Liver (tissue), 8 donors: ENCODE measurements at regions not wholly inside any gene's neighbourhood (a gene's known extent, or its start where the extent isn't known, plus 50 kb on each side); places are given as distances from the start of the nearest gene placed in this dataset.

Experiments used
- DNase-seq: peaks from one replicate; pipeline ENCODE4 v3.0.0-alpha.2; 2017; ENCODE audit warnings: low spot score
- H3K27ac ChIP-seq, 2 donors: one replicate each; pipeline ENCODE4 v1.7.0; 2013; ENCODE audit warnings: inconsistent platforms in 2 of 2, low read length in 2 of 2, control low read depth in 1 of 2, low read depth in 1 of 2, mild to moderate bottlenecking in 1 of 2
- H3K27me3 ChIP-seq, 4 donors: one replicate each; pipeline versions ENCODE4 v1.6.1 to v1.7.0; 2013; ENCODE audit warnings: low read length in 3 of 4, inconsistent platforms in 1 of 4, mild to moderate bottlenecking in 1 of 4, moderate library complexity in 1 of 4; ENCODE audit not compliant: control insufficient read depth in 4 of 4, insufficient read depth in 4 of 4
- H3K36me3 ChIP-seq, 4 donors: one replicate each; pipeline versions ENCODE4 v1.6.1 to v1.7.0; 2013; ENCODE audit warnings: low read length in 3 of 4, mild to moderate bottlenecking in 3 of 4, low read depth in 1 of 4, moderate library complexity in 1 of 4; ENCODE audit not compliant: control insufficient read depth in 4 of 4, insufficient read depth in 3 of 4
- H3K4me1 ChIP-seq, 4 donors: one replicate each; pipeline versions ENCODE4 v1.6.1 to v1.7.0; 2013; ENCODE audit warnings: low read length in 3 of 4, mild to moderate bottlenecking in 3 of 4, moderate library complexity in 1 of 4; ENCODE audit not compliant: control insufficient read depth in 4 of 4, insufficient read depth in 4 of 4
- H3K4me3 ChIP-seq, 3 donors: one replicate each; pipeline versions ENCODE4 v1.6.1 to v1.7.0; 2013; ENCODE audit warnings: low read length in 3 of 3, control low read depth in 1 of 3, low read depth in 1 of 3, mild to moderate bottlenecking in 1 of 3
- H3K9ac ChIP-seq, 2 donors: one replicate each; pipeline ENCODE4 v1.7.0; 2013; ENCODE audit warnings: low read length in 2 of 2, mild to moderate bottlenecking in 2 of 2, moderate library complexity in 2 of 2, control low read depth in 1 of 2, low read depth in 1 of 2
- H3K9me3 ChIP-seq, 4 donors: one replicate each; pipeline versions ENCODE4 v1.6.1 to v1.7.0; 2013; ENCODE audit warnings: low read length in 3 of 4; ENCODE audit not compliant: control insufficient read depth in 4 of 4
- ATF3 ChIP-seq: IDR thresholded peaks from 2 replicates; pipeline ENCODE4 v1.6.1; 2016; ENCODE audit warnings: antibody characterized with exemption
- CTCF ChIP-seq: fragments of 150-350 bp; IDR thresholded peaks from 2 replicates; pipeline ENCODE4 v1.5.1; 2017; ENCODE audit warnings: improper control_type of control experiment, low read depth, low read length; ENCODE audit not compliant: missing input control
- EGR1 ChIP-seq, 2 donors: IDR thresholded peaks; 2 replicates each; pipeline ENCODE4 v1.6.1; 2016 to 2018; ENCODE audit warnings: antibody characterized with exemption in 2 of 2, low read depth in 2 of 2
- FOXA1 ChIP-seq: IDR thresholded peaks from 2 replicates; pipeline ENCODE4 v1.6.1; 2016; ENCODE audit warnings: antibody characterized with exemption
- GABPA ChIP-seq, 2 donors: IDR thresholded peaks in 1 of 2; conservative IDR thresholded peaks in 1 of 2; 2 replicates each; pipeline ENCODE4 v1.6.1; 2016; ENCODE audit warnings: antibody characterized with exemption in 2 of 2, mild to moderate bottlenecking in 1 of 2, moderate library complexity in 1 of 2
- HNF4A ChIP-seq, 2 donors: conservative IDR thresholded peaks; 2 replicates each; pipeline ENCODE4 v1.6.1; 2016; ENCODE audit warnings: antibody characterized with exemption in 2 of 2, mild to moderate bottlenecking in 2 of 2
- HNF4G ChIP-seq: IDR thresholded peaks from 2 replicates; pipeline ENCODE4 v1.6.1; 2016; ENCODE audit warnings: antibody characterized with exemption
- JUND ChIP-seq, 2 donors: IDR thresholded peaks; 2 replicates each; pipeline ENCODE4 v1.6.1; 2016; ENCODE audit warnings: antibody characterized with exemption in 2 of 2
- MAX ChIP-seq: IDR thresholded peaks from 2 replicates; pipeline ENCODE4 v1.6.1; 2016; ENCODE audit warnings: antibody characterized with exemption
- RAD21 ChIP-seq, 2 donors: IDR thresholded peaks; 2 replicates each; pipeline ENCODE4 v1.6.1; 2016; ENCODE audit warnings: antibody characterized with exemption in 2 of 2, mild to moderate bottlenecking in 2 of 2
- REST ChIP-seq: IDR thresholded peaks from 2 replicates; pipeline ENCODE4 v1.6.1; 2016; ENCODE audit warnings: antibody characterized with exemption, mild to moderate bottlenecking
- RXRA ChIP-seq, 2 donors: IDR thresholded peaks; 2 replicates each; pipeline ENCODE4 v1.6.1; 2017 to 2018; ENCODE audit warnings: antibody characterized with exemption in 2 of 2, mild to moderate bottlenecking in 1 of 2
- SP1 ChIP-seq: IDR thresholded peaks from 2 replicates; pipeline ENCODE4 v1.6.1; 2018; ENCODE audit warnings: antibody characterized with exemption, mild to moderate bottlenecking
- TAF1 ChIP-seq: conservative IDR thresholded peaks from 2 replicates; pipeline ENCODE4 v1.6.1; 2016; ENCODE audit warnings: antibody characterized with exemption, mild to moderate bottlenecking
- YY1 ChIP-seq: IDR thresholded peaks from 2 replicates; pipeline ENCODE4 v1.6.1; 2016; ENCODE audit warnings: antibody characterized with exemption, mild to moderate bottlenecking
- ZBTB33 ChIP-seq: IDR thresholded peaks from 2 replicates; pipeline ENCODE4 v1.6.1; 2016; ENCODE audit warnings: antibody characterized with exemption
- WGBS: extraction: QIAGEN DNeasy Blood & Tissue Kit; methylation state at CpG from one replicate; pipeline ENCODE4 v1.1.7; 2013; 5-methylcytosine and 5-hydroxymethylcytosine counted together
- donor health status: healthy.
- donor health status: healthy.
- donor health status: healthy.
- donor health status: healthy.
- donor health status: healthy.

- Histone ChIP-seq H3K27me3 (no peaks in the 10 kb centered on the region), H3K9me3 (no peaks in the 10 kb centered on the region), H3K4me1 (no peaks in the 10 kb centered on the region), H3K9ac (no peak overlapping the region), H3K36me3 (no peaks in the 10 kb centered on the region), H3K27ac (no peak overlapping the region), H3K4me3 (no peak overlapping the region)
- TF ChIP-seq GABPA (IDR thresholded peaks at IDR 0.05 in 1 of 2, conservative IDR thresholded peaks at IDR 0.05 in 1 of 2), result no peak
- TF ChIP-seq FOXA1, result no peak
- no peak for TF ChIP-seq EGR1 (IDR thresholded peaks at IDR 0.05; ENCODE audit: low read depth in 2 of 2)
- no peak for TF ChIP-seq ATF3
- TF ChIP-seq ZBTB33, result no peak
- TF ChIP-seq MAX, result no peak
- no peak for TF ChIP-seq YY1
- no peak for TF ChIP-seq HNF4G
- no peak for TF ChIP-seq RAD21 (IDR thresholded peaks at IDR 0.05)
- TF ChIP-seq RXRA (IDR thresholded peaks at IDR 0.05), result no peak
- no peak for TF ChIP-seq HNF4A (conservative IDR thresholded peaks at IDR 0.05)
- no peak for TF ChIP-seq SP1
- TF ChIP-seq REST, result no peak
- 67% methylated on average over 5 of the region's 5 CpGs for WGBS
- DNase-seq, result no peak
Observed at GRCh38 chr5:4017076-4017803, 421.6 kb downstream of the IRX1 start.

- no peak overlapping the region for H3K9ac ChIP-seq
- H3K9me3 ChIP-seq, result peaks cover 0 to 1% (median 0%) of the 10 kb centered on the region in 4 donors
- WGBS, result 24% methylated on average over 2 of the region's 2 CpGs
- H3K4me1 ChIP-seq, result no peaks in the 10 kb centered on the region
- H3K27me3 ChIP-seq, result no peaks in the 10 kb centered on the region
- H3K27ac ChIP-seq, result no peak overlapping the region
- H3K36me3 ChIP-seq, result no peaks in the 10 kb centered on the region
- no peak for DNase-seq
- no peak overlapping the region for H3K4me3 ChIP-seq
- TF ChIP-seq ZBTB33, result no peak
- no peak for TF ChIP-seq GABPA (IDR thresholded peaks at IDR 0.05 in 1 of 2, conservative IDR thresholded peaks at IDR 0.05 in 1 of 2)
- TF ChIP-seq REST, result no peak
- TF ChIP-seq CTCF, result no peak
- TF ChIP-seq TAF1, result no peak
- no peak for TF ChIP-seq ATF3
- TF ChIP-seq MAX, result no peak
- TF ChIP-seq RXRA (IDR thresholded peaks at IDR 0.05), result no peak
- no peak for TF ChIP-seq RAD21 (IDR thresholded peaks at IDR 0.05)
- no peak for TF ChIP-seq YY1
- TF ChIP-seq JUND (IDR thresholded peaks at IDR 0.05), result no peak
Observed at GRCh38 chr5:4018007-4018406, 422.4 kb downstream of the IRX1 start.
